Thyroid gland (tissue), 4 donors: ENCODE measurements at regions not wholly inside any gene's neighbourhood (a gene's known extent, or its start where the extent isn't known, plus 50 kb on each side); places are given as distances from the start of the nearest gene placed in this dataset.

Experiments used
- POLR2A ChIP-seq, 2 donors: fragments of 450-650 bp; IDR thresholded peaks; one replicate each; pipeline ENCODE4 v1.6.1; 2017; ENCODE audit warnings: antibody characterized with exemption in 2 of 2, mild to moderate bottlenecking in 2 of 2, moderate library complexity in 1 of 2
- TF ChIP-seq, protein P1 (sequence below), 6 experiments: fragments of 200-600 bp in 3 of 6; fragments of 450-650 bp in 3 of 6; sonication (generic) in 3 of 6; IDR thresholded peaks; one replicate each; pipeline ENCODE4 v1.5.1; 2016 to 2019; ENCODE audit warnings: antibody characterized with exemption in 6 of 6, mild to moderate bottlenecking in 2 of 6, inconsistent platforms in 1 of 6, moderate library complexity in 1 of 6

DNA sequence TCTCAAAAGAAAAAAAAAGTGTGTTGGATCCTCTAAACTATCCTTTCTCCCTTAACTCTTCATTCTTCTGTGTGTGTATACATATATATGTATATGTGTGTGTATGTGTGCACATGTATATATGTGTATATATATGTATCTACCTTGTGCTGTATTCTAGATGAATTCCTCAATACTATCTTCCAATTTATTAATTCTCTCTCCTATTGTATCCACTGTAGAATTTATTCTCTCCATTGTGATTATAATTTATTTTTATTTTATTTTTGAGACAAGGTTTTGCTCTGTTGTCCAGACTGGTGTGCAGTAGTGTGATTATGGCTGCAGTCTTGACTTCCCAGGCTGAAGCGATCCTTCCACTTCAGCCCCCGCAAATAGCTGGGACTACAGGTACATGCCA is 147.1 kb upstream of the ZNF618 start:
- no peak for TF ChIP-seq POLR2A (IDR thresholded peaks at IDR 0.05)
- TF ChIP-seq, protein P1, sequence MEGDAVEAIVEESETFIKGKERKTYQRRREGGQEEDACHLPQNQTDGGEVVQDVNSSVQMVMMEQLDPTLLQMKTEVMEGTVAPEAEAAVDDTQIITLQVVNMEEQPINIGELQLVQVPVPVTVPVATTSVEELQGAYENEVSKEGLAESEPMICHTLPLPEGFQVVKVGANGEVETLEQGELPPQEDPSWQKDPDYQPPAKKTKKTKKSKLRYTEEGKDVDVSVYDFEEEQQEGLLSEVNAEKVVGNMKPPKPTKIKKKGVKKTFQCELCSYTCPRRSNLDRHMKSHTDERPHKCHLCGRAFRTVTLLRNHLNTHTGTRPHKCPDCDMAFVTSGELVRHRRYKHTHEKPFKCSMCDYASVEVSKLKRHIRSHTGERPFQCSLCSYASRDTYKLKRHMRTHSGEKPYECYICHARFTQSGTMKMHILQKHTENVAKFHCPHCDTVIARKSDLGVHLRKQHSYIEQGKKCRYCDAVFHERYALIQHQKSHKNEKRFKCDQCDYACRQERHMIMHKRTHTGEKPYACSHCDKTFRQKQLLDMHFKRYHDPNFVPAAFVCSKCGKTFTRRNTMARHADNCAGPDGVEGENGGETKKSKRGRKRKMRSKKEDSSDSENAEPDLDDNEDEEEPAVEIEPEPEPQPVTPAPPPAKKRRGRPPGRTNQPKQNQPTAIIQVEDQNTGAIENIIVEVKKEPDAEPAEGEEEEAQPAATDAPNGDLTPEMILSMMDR (IDR thresholded peaks at IDR 0.05): no peak
